IPS-NIHi11 (cell line): ENCODE measurements at regions not wholly inside any gene's neighbourhood (a gene's known extent, or its start where the extent isn't known, plus 50 kb on each side); places are given as distances from the start of the nearest gene placed in this dataset.

ENCODE experiments used
- DNase-seq: peaks from one replicate; pipeline ENCODE4 v3.0.0; 2012; ENCODE audit warnings: mixed read lengths, low spot score

- no peak for DNase-seq
These were observed 1090.0 kb upstream of the EYS start for GRCh38 chr6:66796987-66797386.

GRCh38 chr6:66788579-66788978 is 1081.6 kb upstream of the EYS start:
- no peak for DNase-seq

- DNase-seq: no peak
These were observed 1065.8 kb upstream of the EYS start for GRCh38 chr6:66772800-66773199.

- DNase-seq: no peak
These were observed 1064.6 kb upstream of the EYS start for GRCh38 chr6:66771626-66772025.

- DNase-seq: no peak
These were observed 1044.6 kb upstream of the EYS start for GRCh38 chr6:66751630-66752029.

- DNase-seq: no peak
These were observed 1033.3 kb upstream of the EYS start for GRCh38 chr6:66740346-66740745.

- DNase-seq: no peak
These were observed 1028.3 kb upstream of the EYS start for GRCh38 chr6:66735106-66735890.

GRCh38 chr6:66731310-66731709 is 1024.3 kb upstream of the EYS start:
- DNase-seq: no peak

GRCh38 chr6:66725670-66726069 is 1018.6 kb upstream of the EYS start:
- DNase-seq: no peak

GRCh38 chr6:66717801-66718200 is 1010.8 kb upstream of the EYS start:
- DNase-seq: no peak

GRCh38 chr6:66699385-66699784 is 992.4 kb upstream of the EYS start:
- DNase-seq: no peak

GRCh38 chr6:66689608-66690007 is 982.6 kb upstream of the EYS start:
- DNase-seq: no peak

- DNase-seq: no peak
These were observed 980.6 kb upstream of the EYS start for GRCh38 chr6:66687611-66688140.

GRCh38 chr6:66675906-66676305 is 968.9 kb upstream of the EYS start:
- no peak for DNase-seq

GRCh38 chr6:66664112-66664511 is 957.1 kb upstream of the EYS start:
- DNase-seq: no peak

- peak; percentile 21 for DNase-seq
These were observed 955.9 kb upstream of the EYS start for GRCh38 chr6:66662721-66663507.

GRCh38 chr6:66662196-66662595 is 955.2 kb upstream of the EYS start:
- DNase-seq: peak; percentile 25

- no peak for DNase-seq
These were observed 948.4 kb upstream of the EYS start for GRCh38 chr6:66655420-66655819.

- DNase-seq: no peak
These were observed 931.5 kb upstream of the EYS start for GRCh38 chr6:66638518-66638917.

- DNase-seq: no peak
These were observed 931.1 kb upstream of the EYS start for GRCh38 chr6:66638099-66638498.

- no peak for DNase-seq
These were observed 921.9 kb upstream of the EYS start for GRCh38 chr6:66628917-66629316.

GRCh38 chr6:66623050-66623449 is 916.0 kb upstream of the EYS start:
- no peak for DNase-seq

- no peak for DNase-seq
These were observed 898.9 kb upstream of the EYS start for GRCh38 chr6:66605971-66606370.
